ENCODE measurements at regions not wholly inside any gene's neighbourhood (a gene's known extent, or its start where the extent isn't known, plus 50 kb on each side); places are given as distances from the start of the nearest gene placed in this dataset.

DNA sequence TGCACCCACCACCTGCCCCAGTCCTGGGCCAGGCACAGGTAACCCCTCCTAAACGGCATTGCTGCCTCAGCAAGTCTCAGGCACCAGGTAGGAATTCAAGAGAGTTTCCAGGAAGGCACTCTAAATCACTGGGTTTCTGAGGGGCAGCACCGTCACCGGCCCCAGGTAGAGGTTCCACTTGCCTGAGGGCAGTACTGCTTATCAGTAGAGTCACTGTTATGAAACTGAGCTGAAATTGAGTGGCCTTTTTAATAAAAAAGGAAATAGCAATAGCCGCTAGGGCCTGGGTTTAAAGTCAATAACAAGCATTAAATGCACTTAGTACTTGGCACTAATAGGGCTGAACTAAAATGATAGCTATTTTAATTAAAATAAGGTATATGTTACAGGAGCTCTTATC, 653.7 kb downstream of the METTL4 start:
- TF ChIP-seq, protein P1, sequence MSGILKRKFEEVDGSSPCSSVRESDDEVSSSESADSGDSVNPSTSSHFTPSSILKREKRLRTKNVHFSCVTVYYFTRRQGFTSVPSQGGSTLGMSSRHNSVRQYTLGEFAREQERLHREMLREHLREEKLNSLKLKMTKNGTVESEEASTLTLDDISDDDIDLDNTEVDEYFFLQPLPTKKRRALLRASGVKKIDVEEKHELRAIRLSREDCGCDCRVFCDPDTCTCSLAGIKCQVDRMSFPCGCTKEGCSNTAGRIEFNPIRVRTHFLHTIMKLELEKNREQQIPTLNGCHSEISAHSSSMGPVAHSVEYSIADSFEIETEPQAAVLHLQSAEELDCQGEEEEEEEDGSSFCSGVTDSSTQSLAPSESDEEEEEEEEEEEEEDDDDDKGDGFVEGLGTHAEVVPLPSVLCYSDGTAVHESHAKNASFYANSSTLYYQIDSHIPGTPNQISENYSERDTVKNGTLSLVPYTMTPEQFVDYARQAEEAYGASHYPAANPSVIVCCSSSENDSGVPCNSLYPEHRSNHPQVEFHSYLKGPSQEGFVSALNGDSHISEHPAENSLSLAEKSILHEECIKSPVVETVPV (CRISPR knock-in tag; IDR thresholded peaks at IDR 0.05), result no peak
- TF ChIP-seq TOX (CRISPR knock-in tag; IDR thresholded peaks at IDR 0.05; ENCODE audit: borderline replicate concordance), result no peak
- no peak for TF ChIP-seq RARB (CRISPR knock-in tag; IDR thresholded peaks at IDR 0.05)
- no peak for TF ChIP-seq ISL1 (CRISPR knock-in tag; IDR thresholded peaks at IDR 0.05)
- no peak for TF ChIP-seq ZC3H10 (CRISPR knock-in tag; IDR thresholded peaks at IDR 0.05)
- TF ChIP-seq, protein P2, sequence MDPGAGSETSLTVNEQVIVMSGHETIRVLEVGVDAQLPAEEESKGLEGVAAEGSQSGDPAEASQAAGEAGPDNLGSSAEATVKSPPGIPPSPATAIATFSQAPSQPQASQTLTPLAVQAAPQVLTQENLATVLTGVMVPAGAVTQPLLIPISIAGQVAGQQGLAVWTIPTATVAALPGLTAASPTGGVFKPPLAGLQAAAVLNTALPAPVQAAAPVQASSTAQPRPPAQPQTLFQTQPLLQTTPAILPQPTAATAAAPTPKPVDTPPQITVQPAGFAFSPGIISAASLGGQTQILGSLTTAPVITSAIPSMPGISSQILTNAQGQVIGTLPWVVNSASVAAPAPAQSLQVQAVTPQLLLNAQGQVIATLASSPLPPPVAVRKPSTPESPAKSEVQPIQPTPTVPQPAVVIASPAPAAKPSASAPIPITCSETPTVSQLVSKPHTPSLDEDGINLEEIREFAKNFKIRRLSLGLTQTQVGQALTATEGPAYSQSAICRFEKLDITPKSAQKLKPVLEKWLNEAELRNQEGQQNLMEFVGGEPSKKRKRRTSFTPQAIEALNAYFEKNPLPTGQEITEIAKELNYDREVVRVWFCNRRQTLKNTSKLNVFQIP (CRISPR knock-in tag; IDR thresholded peaks at IDR 0.05; ENCODE audit: borderline replicate concordance, low read depth), result no peak
- TF ChIP-seq, protein P3, sequence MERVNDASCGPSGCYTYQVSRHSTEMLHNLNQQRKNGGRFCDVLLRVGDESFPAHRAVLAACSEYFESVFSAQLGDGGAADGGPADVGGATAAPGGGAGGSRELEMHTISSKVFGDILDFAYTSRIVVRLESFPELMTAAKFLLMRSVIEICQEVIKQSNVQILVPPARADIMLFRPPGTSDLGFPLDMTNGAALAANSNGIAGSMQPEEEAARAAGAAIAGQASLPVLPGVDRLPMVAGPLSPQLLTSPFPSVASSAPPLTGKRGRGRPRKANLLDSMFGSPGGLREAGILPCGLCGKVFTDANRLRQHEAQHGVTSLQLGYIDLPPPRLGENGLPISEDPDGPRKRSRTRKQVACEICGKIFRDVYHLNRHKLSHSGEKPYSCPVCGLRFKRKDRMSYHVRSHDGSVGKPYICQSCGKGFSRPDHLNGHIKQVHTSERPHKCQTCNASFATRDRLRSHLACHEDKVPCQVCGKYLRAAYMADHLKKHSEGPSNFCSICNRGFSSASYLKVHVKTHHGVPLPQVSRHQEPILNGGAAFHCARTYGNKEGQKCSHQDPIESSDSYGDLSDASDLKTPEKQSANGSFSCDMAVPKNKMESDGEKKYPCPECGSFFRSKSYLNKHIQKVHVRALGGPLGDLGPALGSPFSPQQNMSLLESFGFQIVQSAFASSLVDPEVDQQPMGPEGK (CRISPR knock-in tag; IDR thresholded peaks at IDR 0.05; ENCODE audit: borderline replicate concordance), result no peak
- TF ChIP-seq PPARA (CRISPR knock-in tag; IDR thresholded peaks at IDR 0.05; ENCODE audit: borderline replicate concordance), result no peak
- TF ChIP-seq ZNF565 (CRISPR knock-in tag; conservative IDR thresholded peaks at IDR 0.05; ENCODE audit: low read depth), result no peak

Data from SK-N-SH treated with all-trans-retinoic acid at 6 μM for 48 hours (cell line).